IMR-90 (cell line): ENCODE measurements at regions not wholly inside any gene's neighbourhood (a gene's known extent, or its start where the extent isn't known, plus 50 kb on each side); places are given as distances from the start of the nearest gene placed in this dataset.

Experiments used
- ATAC-seq: fragments of 200-7000 bp; cut with Tn5 transposase; 2 replicates; pipeline ENCODE4 v1.9.1; 2020; ENCODE audit warnings: low read depth, mild to moderate bottlenecking, moderate library complexity
- BruUV-seq: library from RNA; stranded (reverse); fragments of 400-500 nt; replicated peaks from 2 replicates; lab custom pipeline; 2021; lab: Mats Ljungman, UMichigan
- CTCF ChIA-PET: fragments of 300-600 bp; formaldehyde crosslinking; extraction: SDS; loops from one replicate; lab custom pipeline; 2021; ENCODE audit warnings: antibody characterized with exemption; lab: Yijun Ruan, JAX
- POLR2A ChIA-PET: fragments of 300-600 bp; sonication (Branson Sonifier 250); formaldehyde crosslinking; loops from one replicate; lab custom pipeline; 2022; ENCODE audit warnings: antibody characterized with exemption; ENCODE audit not compliant: unreplicated experiment; lab: Charles Lee
- DNase-seq: peaks from one replicate; pipeline ENCODE4 v3.0.0; 2013
- H2AFZ ChIP-seq: replicated peaks from 2 replicates; pipeline ENCODE3; 2013; ENCODE audit warnings: low read length, mild to moderate bottlenecking; ENCODE audit not compliant: poor library complexity
- H2AK5ac ChIP-seq: 2 replicates; pipeline ENCODE4 v1.6.1; 2013; ENCODE audit warnings: low read depth, low read length, inconsistent platforms
- H2AK9ac ChIP-seq: replicated peaks from 2 replicates; pipeline ENCODE3; 2013; ENCODE audit warnings: mild to moderate bottlenecking, low read depth, low read length, moderate library complexity; ENCODE audit not compliant: poor library complexity
- H2BK120ac ChIP-seq: 2 replicates; pipeline ENCODE4 v1.6.1; 2013; ENCODE audit warnings: low read depth, low read length, inconsistent platforms
- H2BK15ac ChIP-seq: 3 replicates; pipeline ENCODE4 v1.6.1; 2013; ENCODE audit warnings: low read depth, low read length, inconsistent platforms
- H2BK20ac ChIP-seq: 2 replicates; pipeline ENCODE4 v1.6.1; 2013; ENCODE audit warnings: low read depth, mild to moderate bottlenecking, inconsistent platforms, low read length, moderate library complexity
- H2BK5ac ChIP-seq: 2 replicates; pipeline ENCODE4 v1.6.1; 2013; ENCODE audit warnings: mild to moderate bottlenecking, low read depth, low read length, inconsistent platforms; ENCODE audit not compliant: poor library complexity, severe bottlenecking
- H3K14ac ChIP-seq: replicated peaks from 2 replicates; pipeline ENCODE4 v1.6.1; 2013; ENCODE audit warnings: low read depth, low read length, inconsistent platforms
- H3K18ac ChIP-seq: 2 replicates; pipeline ENCODE4 v1.6.1; 2013; ENCODE audit warnings: low read depth, low read length, control low read depth
- H3K23ac ChIP-seq: 2 replicates; pipeline ENCODE4 v1.6.1; 2013; ENCODE audit warnings: low read depth, low read length, inconsistent platforms
- H3K27ac ChIP-seq: 2 replicates; pipeline ENCODE4 v1.5.1; 2013; ENCODE audit warnings: mild to moderate bottlenecking, control low read depth, low read length; ENCODE audit not compliant: insufficient read depth
- H3K27me3 ChIP-seq: 2 replicates; pipeline ENCODE4 v1.6.1; 2013; ENCODE audit warnings: low read length; ENCODE audit not compliant: control insufficient read depth, insufficient read depth
- H3K36me3 ChIP-seq: 2 replicates; pipeline ENCODE4 v1.6.1; 2013; ENCODE audit warnings: low read length, mixed read lengths; ENCODE audit not compliant: control insufficient read depth, insufficient read depth
- H3K4ac ChIP-seq: 2 replicates; pipeline ENCODE4 v1.6.1; 2013; ENCODE audit warnings: low read depth, low read length, inconsistent platforms
- H3K4me1 ChIP-seq: 2 replicates; pipeline ENCODE4 v1.6.1; 2013; ENCODE audit warnings: low read length, mixed read lengths; ENCODE audit not compliant: control insufficient read depth, insufficient read depth
- H3K4me2 ChIP-seq: 2 replicates; pipeline ENCODE4 v1.6.1; 2013; ENCODE audit warnings: low read depth, mild to moderate bottlenecking, control low read depth, low read length, moderate library complexity
- H3K4me3 ChIP-seq: 2 replicates; pipeline ENCODE4 v1.5.1; 2013; ENCODE audit warnings: low read depth, mild to moderate bottlenecking, control low read depth, low read length, moderate library complexity; ENCODE audit not compliant: insufficient read depth
- H3K56ac ChIP-seq: 2 replicates; pipeline ENCODE4 v1.6.1; 2013; ENCODE audit warnings: low read length, inconsistent platforms; ENCODE audit not compliant: insufficient read depth; ENCODE audit errors: extremely low read depth
- H3K79me1 ChIP-seq, 2 experiments: 2 replicates each; pipeline ENCODE4 v1.6.1; 2013; ENCODE audit warnings: low read length in 2 of 2, inconsistent platforms in 1 of 2, low read depth in 1 of 2
- H3K9ac ChIP-seq: 2 replicates; pipeline ENCODE4 v1.6.1; 2013; ENCODE audit warnings: low read depth, low read length, control low read depth
- H3K9me1 ChIP-seq: 2 replicates; pipeline ENCODE4 v1.6.1; 2013; ENCODE audit warnings: low read length, inconsistent platforms; ENCODE audit not compliant: insufficient read depth
- H3K9me3 ChIP-seq: 2 replicates; pipeline ENCODE4 v1.6.1; 2013; ENCODE audit warnings: low read length; ENCODE audit not compliant: control insufficient read depth, insufficient read depth
- H4K20me1 ChIP-seq: 2 replicates; pipeline ENCODE4 v1.6.1; 2013; ENCODE audit warnings: low read length, inconsistent platforms; ENCODE audit not compliant: insufficient read depth
- H4K5ac ChIP-seq: 2 replicates; pipeline ENCODE4 v1.6.1; 2013; ENCODE audit warnings: mild to moderate bottlenecking, low read depth, low read length, control low read depth
- H4K8ac ChIP-seq, 2 experiments: 2 replicates each; pipeline ENCODE4 v1.6.1; 2013; ENCODE audit warnings: low read depth in 2 of 2, low read length in 2 of 2, control low read depth in 1 of 2, inconsistent platforms in 1 of 2
- H4K91ac ChIP-seq: 2 replicates; pipeline ENCODE4 v1.6.1; 2013; ENCODE audit warnings: low read depth, low read length, inconsistent platforms; ENCODE audit not compliant: insufficient read depth
- BHLHE40 ChIP-seq: fragments of 150-350 bp; IDR thresholded peaks from 2 replicates; pipeline ENCODE4 v1.6.1; 2016; ENCODE audit warnings: mild to moderate bottlenecking, low read depth, low read length
- CTCF ChIP-seq: conservative IDR thresholded peaks from 2 replicates; pipeline ENCODE4 v1.5.1; 2012; ENCODE audit warnings: mild to moderate bottlenecking, low read depth, low read length, improper control_type of control experiment
- FOS ChIP-seq: fragments of 150-350 bp; IDR thresholded peaks from 2 replicates; pipeline ENCODE4 v1.6.1; 2016; ENCODE audit warnings: low read depth, low read length
- MAFK ChIP-seq: IDR thresholded peaks from 2 replicates; pipeline ENCODE4 v1.6.1; 2012; ENCODE audit warnings: low read depth, low read length, improper control_type of control experiment
- SMC3 ChIP-seq: fragments of 150-350 bp; IDR thresholded peaks from 2 replicates; pipeline ENCODE4 v1.6.1; 2016; ENCODE audit warnings: low read depth, mild to moderate bottlenecking, antibody characterized with exemption, low read length, moderate library complexity
- WGBS, 2 experiments: methylation state at CpG; one replicate each; pipeline versions ENCODE4 v1.1.5 to v1.1.7; 2013; ENCODE audit warnings: missing lambda C conversion rate in 2 of 2; ENCODE audit not compliant: insufficient read length in 1 of 2; ENCODE audit errors: extremely low coverage in 2 of 2; 5-methylcytosine and 5-hydroxymethylcytosine counted together
- dilution Hi-C: fragments of 300-500 bp; cut with HindIII; formaldehyde crosslinking; loops from one replicate; pipeline ENCODE4 v1.14.3; 2018; ENCODE audit warnings: low sequenced_read_pairs; ENCODE audit not compliant: unreplicated experiment
- in situ Hi-C: fragments of 300-500 bp; cut with MboI; formaldehyde crosslinking; loops from 3 replicates; pipeline ENCODE4 v1.14.3; 2019; ENCODE audit warnings: low sequenced_read_pairs, inconsistent platforms, mixed read lengths
- intact Hi-C: fragments of 100-400 bp; cut with micrococcal nuclease; formaldehyde crosslinking; loops from 2 replicates; pipeline ENCODE4 v1.10.0; 2022
- TF ChIP-seq, protein P1 (sequence below): fragments of 150-350 bp; IDR thresholded peaks from 2 replicates; pipeline ENCODE4 v1.6.1; 2016; ENCODE audit warnings: low read depth, mild to moderate bottlenecking, low read length, moderate library complexity, borderline replicate concordance
- TF ChIP-seq, protein P2 (sequence below): fragments of 150-350 bp; IDR thresholded peaks from 2 replicates; pipeline ENCODE4 v1.6.1; 2017; ENCODE audit warnings: mild to moderate bottlenecking, antibody characterized with exemption, low read length, low read depth

DNA sequence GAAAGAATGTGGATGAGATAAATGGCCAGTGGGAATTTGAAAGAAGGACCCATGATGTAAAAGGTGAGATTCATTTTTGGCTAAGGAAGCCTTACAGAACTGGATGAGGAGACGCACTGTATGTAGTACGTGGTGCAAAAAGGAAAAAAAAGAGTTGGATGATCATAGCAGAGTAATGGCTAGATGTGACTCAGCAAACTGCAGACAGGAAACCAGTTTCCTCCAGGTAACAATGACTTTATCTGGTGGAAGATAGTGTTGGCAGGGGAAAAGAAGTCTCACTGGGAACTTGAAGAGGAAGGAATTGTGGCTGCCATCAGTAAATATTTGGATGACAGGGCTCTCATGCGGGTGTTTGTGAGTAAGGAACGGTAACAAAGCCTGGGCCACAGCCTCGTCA, 243.2 kb downstream of the CPE start:
- Histone ChIP-seq H3K9ac (no peak overlapping the region), H3K4me2 (no peak overlapping the region), H3K14ac (no peak overlapping the region), H3K18ac (no peak overlapping the region), H3K4me1 (no peaks in the 10 kb centered on the region), H3K4me3 (no peak overlapping the region), H2BK120ac (no peak overlapping the region), H2AK5ac (no peak overlapping the region), H4K5ac (no peak overlapping the region), H2BK15ac (no peak overlapping the region), H3K23ac (no peak overlapping the region), H4K20me1 (no peaks in the 10 kb centered on the region), H3K79me1 (no peaks in the 10 kb centered on the region), H3K9me1 (no peaks in the 10 kb centered on the region), H3K9me3 (peaks cover 3% of the 10 kb centered on the region), H3K27ac (no peak overlapping the region), H3K4ac (no peak overlapping the region), H2BK20ac (no peak overlapping the region), H2AK9ac (no peak overlapping the region), H4K91ac (no peak overlapping the region), H2AFZ (no peak overlapping the region), H4K8ac (no peak overlapping the region), H3K56ac (no peak overlapping the region), H3K36me3 (no peaks in the 10 kb centered on the region), H2BK5ac (no peak overlapping the region), H3K27me3 (no peaks in the 10 kb centered on the region)
- POLR2A ChIA-PET = no interaction called here
- 44% methylated on average over 3 of the region's 5 CpGs; no CpG with 5 or more reads in 1 of the 2 experiments for WGBS, 2 experiments
- no peak for ATAC-seq
- TF ChIP-seq BHLHE40 (no peak), MAFK (no peak), CTCF (no peak), SMC3 (no peak), FOS (no peak)
- TF ChIP-seq, protein P1, sequence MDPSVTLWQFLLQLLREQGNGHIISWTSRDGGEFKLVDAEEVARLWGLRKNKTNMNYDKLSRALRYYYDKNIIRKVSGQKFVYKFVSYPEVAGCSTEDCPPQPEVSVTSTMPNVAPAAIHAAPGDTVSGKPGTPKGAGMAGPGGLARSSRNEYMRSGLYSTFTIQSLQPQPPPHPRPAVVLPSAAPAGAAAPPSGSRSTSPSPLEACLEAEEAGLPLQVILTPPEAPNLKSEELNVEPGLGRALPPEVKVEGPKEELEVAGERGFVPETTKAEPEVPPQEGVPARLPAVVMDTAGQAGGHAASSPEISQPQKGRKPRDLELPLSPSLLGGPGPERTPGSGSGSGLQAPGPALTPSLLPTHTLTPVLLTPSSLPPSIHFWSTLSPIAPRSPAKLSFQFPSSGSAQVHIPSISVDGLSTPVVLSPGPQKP = no peak
- TF ChIP-seq, protein P2, sequence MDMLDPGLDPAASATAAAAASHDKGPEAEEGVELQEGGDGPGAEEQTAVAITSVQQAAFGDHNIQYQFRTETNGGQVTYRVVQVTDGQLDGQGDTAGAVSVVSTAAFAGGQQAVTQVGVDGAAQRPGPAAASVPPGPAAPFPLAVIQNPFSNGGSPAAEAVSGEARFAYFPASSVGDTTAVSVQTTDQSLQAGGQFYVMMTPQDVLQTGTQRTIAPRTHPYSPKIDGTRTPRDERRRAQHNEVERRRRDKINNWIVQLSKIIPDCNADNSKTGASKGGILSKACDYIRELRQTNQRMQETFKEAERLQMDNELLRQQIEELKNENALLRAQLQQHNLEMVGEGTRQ = no peak
- CTCF ChIA-PET = no interaction called here
- in situ Hi-C loops = no loop called here
- intact Hi-C loops = no loop called here
- dilution Hi-C loops = no loop called here
- no TSS peak for BruUV-seq
- DNase-seq = no peak
